GM18861 (cell line): ENCODE measurements at regions not wholly inside any gene's neighbourhood (a gene's known extent, or its start where the extent isn't known, plus 50 kb on each side); places are given as distances from the start of the nearest gene placed in this dataset.

Experiments used
- ATAC-seq: cut with Tn5 transposase; IDR thresholded peaks from one replicate; pipeline ENCODE4 v1.9.1; 2021; ENCODE audit not compliant: unreplicated experiment

DNA sequence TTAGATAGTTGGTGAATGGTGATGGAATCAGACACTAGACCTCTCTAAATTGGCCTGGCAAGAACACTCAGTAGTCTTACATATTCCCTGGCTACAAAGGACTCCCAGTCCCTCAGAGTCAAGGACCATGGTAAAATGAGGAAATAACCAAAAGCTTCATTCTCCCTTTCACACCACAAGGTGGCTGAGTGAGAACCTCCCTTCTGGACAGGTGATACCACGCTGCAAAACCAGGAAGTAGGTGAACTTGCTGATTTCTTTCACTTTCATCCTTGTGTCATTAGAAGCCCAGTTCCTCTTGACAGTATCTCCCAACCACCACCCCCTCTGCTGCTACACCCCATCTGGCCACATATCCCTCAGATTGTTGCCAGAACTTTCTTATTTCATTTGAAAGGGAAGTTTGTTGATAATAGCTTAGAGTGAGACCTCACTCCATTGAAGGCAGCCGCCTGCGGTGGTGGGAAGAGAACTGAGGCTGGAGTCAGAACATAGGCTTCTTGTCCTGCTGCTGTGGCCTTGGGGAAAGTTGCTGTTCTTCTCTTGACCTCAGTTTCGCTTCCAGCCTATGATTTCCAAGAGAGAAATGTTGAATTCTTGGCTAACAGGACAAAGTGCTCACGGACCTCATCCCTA, 290.6 kb upstream of the CCL2 start:
- peak; percentile 76 for ATAC-seq

DNA sequence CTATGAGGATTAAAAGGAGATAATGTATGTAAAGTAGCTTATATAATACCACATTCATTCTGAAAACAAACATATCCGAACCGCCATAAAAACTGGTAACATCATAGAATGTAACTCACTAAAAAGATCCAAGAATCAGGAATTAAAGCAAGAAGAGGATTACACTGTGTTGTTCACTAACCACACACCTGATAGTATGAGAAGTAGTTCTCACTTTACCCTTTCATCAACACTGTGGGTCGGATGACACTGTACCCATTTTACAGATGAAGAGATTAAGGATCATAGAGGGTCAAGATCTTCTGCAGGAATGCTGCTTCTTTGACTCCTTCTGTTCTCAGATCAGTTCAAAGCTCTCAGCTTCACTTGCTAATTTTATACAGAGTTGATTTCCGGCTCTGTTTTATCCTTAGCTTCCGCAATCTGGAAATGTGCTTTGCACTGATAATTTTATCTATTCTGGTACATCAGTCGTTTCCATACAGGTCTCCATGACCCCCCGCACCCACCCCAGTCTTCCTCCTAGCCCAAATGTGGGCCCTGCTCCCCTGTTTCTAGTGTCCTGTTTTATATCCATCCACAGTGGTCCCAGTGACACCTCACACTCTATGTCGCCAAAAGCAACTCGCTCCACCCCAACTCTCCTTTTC, 288.6 kb upstream of the CCL2 start:
- no peak for ATAC-seq

DNA sequence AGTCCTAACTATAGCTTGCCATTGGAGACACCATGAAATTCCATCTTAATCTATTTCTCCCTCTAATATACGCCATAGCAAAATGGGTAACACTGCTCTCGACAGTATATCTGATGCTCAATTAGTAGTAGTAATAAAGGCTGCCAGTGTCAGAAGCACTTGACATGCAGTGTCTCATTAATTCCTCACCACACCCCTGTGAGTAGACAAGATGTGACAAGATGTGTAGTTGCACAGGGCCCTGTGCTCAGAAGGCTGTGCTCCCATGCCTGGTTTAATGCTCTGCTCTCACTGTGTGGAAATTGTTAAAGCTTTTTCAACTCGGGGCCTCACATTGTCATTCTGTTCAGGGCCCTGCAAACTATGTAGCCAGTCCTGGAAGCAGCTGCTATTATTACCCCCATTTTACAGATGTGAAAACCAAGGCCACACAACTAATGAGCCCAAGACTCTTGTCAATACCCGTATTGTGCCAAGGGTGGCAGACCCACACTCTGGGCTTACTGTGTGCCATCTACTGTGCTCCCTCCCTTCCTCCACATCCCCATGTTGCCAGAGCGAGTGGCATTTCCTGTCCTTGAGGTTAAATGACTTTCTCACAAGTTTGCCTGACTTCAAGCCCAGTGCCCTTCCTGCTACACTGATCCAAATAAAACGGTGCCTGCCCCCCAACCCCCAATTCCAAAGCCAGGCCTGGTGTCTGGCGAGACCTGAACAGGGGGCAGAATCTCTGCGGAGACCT, 287.3 kb upstream of the CCL2 start:
- no peak for ATAC-seq

DNA sequence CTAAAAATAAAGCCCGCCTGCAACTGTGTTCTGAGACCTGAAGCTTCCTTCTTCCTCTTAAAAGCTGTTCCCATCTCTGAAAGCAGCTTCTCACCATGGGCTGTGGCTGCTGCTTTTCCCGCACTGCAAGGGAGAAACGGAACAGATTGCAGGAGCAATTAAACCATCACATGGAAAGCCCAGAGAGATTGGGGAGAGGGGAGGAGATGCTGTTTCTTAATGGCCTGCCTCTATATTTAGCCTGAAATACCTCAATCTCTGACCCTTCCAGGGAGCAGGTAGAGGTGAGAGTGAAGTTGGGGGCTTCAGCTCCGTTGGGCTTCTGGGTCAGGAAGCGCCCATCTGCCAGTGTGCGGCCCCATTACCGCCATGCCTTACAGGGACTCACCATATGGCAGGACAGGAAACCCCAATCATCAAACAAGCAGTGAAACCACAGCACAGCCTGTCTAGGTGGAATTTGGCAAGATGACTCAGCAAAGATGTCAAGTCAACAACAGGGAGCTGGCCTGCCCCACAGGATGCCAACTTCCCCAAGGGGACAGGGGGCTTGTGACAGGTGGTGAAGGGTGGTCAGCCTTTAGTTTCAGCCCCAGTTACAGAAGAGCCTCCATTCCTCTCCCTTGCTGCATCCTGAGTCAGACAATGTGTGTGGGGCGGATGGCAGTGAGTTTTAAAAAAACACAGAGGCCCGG, 286.6 kb upstream of the CCL2 start:
- peak; percentile 43 for ATAC-seq

DNA sequence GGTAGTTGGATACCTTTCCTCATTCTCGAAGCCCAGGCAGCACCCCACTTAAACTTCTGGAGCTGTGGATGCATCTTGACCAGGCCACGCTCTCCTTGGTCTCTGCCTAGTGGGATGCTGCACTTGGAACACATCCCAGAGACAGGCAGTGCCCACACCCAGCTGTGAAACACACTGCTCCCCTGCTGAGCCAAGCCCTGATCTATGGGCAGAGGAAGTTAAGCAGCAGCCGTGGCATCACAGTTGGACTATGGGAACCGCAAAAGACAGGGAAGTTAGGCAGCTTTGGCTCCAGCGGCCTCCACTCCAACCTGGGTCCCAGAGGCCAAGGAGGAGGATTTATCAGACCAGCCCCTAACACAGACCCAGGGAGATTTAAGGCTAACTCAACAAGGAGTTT, 284.8 kb upstream of the CCL2 start:
- no peak for ATAC-seq

DNA sequence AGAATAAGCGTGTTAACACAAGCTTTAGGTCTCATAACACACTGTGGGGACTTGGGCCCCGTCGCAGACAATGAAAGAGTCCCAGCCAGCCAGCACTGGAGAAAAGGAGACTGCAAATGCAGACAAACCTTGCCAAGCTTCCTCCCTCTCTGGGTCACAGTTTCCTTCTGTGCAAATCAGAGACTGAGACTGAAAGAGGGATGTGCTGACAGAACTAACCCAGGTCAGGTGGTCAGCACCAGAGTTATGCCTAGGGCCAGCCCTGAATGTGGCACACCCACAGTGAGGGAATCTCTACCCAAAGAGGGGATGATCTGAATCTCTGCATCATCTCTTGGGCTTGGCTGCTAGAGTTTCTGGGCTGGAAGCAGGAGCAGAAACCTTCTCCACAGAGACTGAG, 282.3 kb upstream of the CCL2 start:
- no peak for ATAC-seq

DNA sequence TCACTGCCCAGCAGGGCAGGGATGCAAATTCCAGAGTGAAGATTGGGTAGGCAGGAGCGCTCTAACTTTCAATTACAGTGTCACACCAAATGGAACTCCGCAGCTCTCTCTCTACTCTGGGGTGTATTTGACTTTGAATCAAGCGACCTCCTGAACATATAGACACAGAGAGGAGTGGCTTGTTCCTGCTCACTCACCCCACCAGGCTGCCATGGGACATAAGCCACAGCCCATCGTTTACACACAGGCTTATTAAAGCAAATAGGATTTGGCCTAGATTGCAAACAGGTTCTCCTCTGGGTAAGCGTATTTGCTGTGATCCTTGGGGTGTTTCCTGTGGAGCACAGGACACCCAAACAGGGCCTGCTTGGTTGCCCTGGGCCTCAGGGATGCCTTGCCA, 281.6 kb upstream of the CCL2 start:
- ATAC-seq = no peak

DNA sequence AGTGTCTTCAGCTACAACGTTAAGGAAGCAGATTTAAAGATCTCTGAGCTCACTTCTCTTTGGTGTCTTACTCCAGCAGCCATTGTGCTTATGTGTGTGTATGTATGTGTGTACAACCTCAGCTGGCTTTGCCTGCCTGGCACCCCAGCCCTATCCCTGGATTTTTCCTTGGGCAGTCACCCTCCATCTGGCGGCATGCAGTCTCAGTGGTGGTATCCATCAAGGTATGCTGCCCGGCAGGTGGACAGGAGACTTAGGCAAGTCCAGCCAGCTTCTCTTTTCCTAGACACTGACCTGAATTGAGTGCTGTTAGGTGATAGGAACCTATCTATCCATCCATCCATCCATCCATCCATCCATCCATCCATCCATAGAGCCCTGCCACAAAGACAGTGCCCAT, 280.8 kb upstream of the CCL2 start:
- no peak for ATAC-seq

DNA sequence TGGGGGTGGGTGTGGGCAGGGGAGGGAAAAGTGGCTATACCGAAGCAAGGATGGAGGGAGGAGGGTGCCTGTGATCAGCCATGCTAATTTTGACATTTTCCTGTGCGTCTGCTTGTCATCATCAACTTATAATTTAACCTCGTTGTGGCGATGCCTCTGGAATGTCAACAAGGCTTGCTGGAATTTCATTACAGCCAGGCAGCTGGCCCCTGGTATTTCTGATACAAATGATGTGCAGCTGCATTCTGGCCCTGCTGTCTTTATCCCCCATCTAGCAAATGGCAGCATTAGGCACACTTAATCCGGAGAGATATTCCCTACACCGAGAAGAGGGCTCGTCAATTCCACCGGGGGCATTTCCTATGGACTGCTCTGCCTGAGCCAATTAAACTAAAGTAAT, 278.3 kb upstream of the CCL2 start:
- ATAC-seq = no peak

DNA sequence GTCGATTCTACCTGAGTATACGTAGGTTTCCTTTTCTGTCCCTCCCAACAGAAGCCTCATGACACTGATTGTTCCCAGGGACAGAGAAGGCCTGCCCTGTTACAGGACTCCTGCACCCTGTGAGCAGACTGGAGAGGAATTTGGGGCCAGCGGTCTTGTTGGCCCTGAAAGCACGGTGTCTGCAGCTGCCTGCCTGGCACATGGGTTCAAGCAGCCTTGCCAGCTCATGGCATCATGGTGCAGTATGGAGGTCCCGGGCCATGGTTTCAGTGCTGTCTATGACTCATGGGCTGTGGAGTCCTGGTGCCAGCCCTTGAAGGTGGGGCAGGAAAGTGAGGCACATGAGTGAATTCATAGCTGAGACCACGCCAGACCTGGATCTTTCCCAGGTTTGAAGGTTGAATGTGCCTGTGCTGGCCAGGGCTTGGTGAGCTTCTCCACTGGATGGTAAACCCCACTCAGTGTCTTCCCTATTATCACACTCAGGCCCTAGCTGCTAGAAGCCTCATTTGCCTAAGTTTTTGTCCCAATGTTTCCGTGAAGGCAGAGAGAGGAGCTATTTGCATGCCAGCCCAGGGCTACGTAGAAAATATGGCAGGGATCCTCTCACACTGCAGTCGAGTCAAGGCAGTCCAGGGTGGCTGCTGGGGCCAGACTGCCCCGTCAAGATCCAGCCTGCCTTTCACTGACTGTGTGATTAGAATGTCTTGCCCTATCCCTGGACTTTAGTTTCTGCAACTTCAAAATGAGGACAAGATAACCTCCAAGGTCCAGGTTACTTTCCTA, 277.2 kb upstream of the CCL2 start:
- no peak for ATAC-seq

DNA sequence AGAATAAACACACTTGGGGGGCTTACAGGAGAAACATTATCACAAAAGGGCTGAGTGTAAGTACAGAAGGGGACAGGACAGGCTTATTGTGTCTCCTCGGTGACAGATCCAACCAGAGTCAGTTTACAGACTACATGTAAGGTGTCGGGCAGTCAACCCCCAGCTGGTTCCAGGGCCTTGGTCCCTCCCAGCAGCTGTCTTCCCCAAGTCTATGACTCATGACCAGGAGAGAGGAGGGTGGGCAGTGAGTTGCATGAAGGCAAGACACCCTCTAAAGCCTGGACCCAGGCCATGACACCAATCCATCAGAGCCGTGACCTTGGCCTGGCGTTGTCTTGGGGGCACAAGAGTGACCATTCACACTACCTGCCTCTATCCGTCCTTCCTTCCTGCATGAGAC, 276.2 kb upstream of the CCL2 start:
- no peak for ATAC-seq

DNA sequence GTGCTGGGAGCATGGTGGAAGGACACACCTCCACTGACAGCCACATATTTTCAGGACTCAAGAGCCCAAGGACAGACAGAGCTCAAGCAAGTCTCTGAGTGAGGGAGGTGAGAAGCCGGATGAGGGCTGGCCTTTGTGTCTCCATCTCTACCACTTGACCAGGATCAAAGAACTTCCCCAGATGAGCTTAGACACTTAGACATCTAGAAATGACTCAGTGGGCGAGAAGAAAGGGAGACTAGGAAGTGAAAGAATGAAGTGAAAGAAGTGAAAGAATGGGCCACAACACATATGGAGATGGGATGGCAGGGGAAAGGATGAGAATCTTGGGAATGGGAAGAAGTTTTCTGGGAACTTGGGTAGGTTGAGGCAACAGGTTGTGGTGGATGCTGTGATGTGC, 274.9 kb upstream of the CCL2 start:
- no peak for ATAC-seq

DNA sequence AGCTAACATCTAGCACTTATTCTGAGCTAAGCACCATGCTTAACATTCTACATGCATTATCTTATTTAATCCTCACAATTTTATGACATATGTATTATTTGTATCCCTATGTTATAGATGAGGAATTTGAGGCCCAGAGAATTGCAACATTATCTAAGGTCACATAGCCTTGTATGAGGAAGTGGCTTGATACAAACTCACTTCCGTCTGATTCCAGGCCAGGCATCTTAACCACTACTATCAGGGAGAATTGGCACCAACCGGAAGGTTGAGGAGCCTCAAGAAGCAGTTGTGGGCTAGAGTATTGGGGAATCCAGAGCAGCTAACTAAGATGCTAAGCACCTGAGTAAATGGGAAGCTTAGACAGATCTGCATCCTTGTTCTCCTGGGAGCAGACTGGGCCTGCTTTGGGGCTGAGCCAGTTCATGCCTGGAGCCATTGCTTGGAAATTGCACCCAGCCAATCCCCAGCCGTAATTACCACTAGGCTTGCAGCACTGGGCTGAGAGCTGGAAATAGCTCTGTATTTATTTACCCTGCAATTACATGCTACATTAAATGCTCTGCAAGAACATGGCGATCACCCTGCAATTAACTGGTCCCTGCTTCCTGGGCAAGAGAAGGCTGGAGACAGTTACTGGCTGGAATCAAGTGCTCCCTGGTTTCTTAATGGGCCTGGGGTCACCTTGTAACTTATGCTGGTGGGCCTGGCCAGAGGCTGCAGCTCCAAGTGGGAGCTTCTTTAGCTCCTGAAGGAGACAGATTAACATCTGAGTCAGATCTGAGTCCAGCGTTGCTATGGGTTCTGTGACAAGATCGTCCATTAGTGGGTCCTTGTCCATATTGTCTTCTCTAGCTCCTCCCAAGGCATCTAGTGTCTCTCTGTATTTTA, 273.1 kb upstream of the CCL2 start:
- no peak for ATAC-seq

DNA sequence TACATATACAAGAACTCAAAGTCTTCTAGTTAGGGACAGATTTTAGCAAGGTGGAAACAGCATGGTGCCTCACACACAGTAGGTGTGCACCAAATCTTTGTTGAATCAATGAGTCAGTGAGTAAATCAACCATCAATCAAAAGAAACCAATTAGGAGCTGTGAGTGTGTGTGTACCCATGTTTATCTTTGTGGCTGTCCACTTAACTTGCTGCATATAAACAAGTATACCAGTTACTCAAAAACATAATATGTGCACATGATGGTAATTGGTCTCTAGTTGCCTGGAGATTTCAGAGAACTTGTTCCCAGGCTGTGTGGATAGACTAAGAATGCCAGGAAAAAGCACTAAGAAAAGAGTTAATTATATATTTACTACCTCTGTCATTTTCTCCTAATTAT, 272.2 kb upstream of the CCL2 start:
- no peak for ATAC-seq

DNA sequence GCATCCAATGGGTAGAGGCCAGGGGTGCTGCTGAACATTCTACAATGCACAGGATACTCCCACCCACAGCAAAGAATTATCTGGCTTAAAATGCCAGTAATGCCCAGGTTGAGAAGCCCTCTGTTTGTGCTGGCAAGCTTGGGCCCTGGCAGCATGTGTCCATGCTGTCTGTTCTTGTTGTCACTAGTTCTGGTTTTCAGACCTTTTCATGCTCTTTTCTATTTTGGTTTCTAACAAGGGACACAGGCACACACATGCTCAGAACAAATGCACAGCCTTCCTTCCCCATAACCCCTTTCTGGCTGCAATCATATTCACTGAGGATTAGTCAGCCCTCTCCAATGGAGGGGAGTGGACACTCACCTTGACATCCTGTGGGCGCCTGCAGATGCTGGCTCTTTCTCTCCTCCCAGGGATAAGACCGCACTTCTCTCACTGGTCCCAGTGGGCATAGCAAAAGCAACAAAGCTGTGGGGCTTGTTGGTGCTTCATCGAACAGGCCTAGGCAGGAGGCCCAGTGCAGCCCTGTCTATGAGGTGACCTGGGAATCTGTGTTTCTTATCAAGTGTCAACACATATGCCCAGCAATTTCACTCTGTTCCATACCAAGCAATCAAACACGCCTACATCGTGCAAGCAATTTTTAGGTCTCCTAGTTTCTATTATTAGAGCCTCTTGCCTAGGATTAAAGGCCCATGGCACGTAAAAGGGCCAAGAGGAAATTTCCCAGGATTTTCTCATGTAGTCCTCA, 271.1 kb upstream of the CCL2 start:
- no peak for ATAC-seq

DNA sequence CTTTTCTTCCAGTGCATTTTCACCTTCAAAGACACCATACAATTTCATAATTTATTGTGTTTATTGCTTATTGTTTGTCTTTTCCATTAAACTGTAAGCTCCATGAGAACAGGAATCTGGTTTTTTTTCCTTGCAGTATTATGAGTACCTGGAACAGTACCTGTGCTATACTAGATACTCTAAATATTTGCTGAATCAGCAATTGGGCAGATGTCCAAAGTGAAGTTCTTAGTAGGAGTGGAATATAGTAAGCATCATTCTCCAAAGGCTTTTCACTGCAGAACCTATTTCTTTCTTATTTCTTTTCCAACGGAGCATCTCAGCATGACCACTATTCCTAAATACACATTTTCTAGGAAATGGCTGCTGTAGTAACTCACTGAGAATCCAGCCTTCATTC, 269.0 kb upstream of the CCL2 start:
- no peak for ATAC-seq

DNA sequence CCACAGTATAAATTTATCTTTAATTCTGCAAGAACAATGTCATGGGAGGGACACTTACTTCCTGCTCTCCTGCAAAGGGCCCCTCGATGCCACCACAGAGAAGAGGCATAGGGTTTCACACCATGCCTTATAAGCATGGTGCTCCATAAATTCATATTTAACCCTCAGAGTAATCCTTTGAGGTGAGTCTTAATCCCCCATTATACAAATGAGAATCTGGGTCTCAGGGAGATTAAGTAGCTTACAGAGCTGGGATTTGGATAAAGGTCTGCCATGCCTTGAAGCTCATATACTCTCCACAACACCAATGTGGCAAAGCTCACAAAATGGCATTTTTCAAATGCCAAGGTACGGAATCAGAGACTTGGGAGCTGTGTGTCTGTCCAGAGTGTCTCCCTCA, 268.5 kb upstream of the CCL2 start:
- ATAC-seq = no peak

DNA sequence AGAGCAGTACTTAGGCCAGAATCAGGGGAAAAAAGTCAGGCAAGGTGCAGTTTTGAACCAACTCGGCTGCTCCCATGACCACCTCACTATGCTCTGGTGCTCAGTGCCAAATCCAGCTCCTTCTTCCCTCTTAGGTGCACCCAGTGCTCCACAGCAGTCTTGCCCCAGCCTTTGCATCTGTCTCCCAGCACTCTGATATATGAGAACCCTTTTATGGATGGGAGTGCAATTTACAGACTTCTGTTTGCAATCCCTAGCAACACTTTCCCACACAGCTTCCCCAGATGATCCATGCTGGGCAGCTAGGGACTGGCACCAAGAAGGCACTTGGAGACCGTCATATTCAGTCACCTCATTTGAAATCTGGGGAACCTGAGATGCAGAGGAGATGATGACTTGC, 267.9 kb upstream of the CCL2 start:
- ATAC-seq = no peak

DNA sequence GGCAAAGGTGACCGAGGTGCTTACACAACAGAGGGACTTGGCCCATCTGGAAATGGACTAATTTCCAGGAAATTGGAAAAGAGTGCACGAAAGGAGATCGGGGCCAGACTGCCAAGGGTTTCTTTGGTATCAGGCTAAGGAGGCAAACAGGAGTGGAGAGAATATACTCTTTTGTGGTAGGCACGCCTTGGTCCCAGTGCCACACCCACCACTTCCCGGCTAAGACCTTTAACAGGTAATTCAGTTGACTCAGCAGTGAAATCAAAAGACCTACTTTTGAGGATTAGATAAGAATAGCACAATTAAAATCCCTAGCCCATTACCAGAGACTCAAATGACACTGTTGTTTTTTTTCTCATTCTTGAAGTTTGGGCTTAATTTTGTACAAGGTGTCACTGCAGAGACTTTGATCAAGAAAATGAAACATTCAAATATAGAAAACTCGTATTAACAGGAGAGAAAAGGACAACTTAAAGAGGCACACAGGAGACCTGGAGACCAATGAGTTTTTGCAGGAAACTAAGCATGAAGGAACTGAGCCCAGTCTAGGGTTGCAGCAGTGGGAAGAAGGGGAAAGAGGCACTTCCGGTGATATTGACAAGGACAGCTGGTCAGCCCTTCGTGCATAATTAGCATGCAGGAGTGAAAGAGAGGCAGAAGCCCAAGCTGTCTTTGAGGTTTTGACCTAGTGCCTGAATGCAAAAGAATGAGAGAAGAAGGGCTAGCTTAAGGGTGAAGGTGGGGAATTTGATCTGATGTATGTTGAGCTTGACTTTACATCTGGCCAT, 265.5 kb upstream of the CCL2 start:
- ATAC-seq = no peak
